Hepatocyte (in vitro differentiated cells): ENCODE measurements at regions not wholly inside any gene's neighbourhood (a gene's known extent, or its start where the extent isn't known, plus 50 kb on each side); places are given as distances from the start of the nearest gene placed in this dataset.
"Not testable (repeated sequence)": the region's sequence is repeated elsewhere in the genome, so short reads cannot be mapped to it uniquely, and the experiment has no call there.

Source experiments
- CTCF ChIP-seq: fragments of 200-600 bp; sonication (generic); IDR thresholded peaks from 2 replicates; pipeline ENCODE4 v1.5.1; 2016; ENCODE audit warnings: antibody characterized with exemption, mild to moderate bottlenecking; ENCODE audit not compliant: poor library complexity
- EZH2 ChIP-seq: fragments of 200-600 bp; sonication (generic); IDR thresholded peaks from 2 replicates; pipeline ENCODE4 v1.6.1; 2016; ENCODE audit warnings: antibody characterized with exemption, mild to moderate bottlenecking, borderline replicate concordance
- EZH2phosphoT487 ChIP-seq: fragments of 200-600 bp; sonication (generic); IDR thresholded peaks from one replicate; pipeline ENCODE4 v1.6.1; 2018; ENCODE audit warnings: antibody characterized with exemption, mild to moderate bottlenecking, low read depth, moderate library complexity; ENCODE audit not compliant: unreplicated experiment, severe bottlenecking

GRCh38 chr7:65144119-65144518, 137.6 kb upstream of the ERV3-1 start:
- TF ChIP-seq CTCF, EZH2, EZH2phosphoT487: not testable (repeated sequence)
